ENCODE measurements at regions not wholly inside any gene's neighbourhood (a gene's known extent, or its start where the extent isn't known, plus 50 kb on each side); places are given as distances from the start of the nearest gene placed in this dataset.

- H3K9me3 ChIP-seq (ENCODE audit: control insufficient read depth, low read depth, low read length), result no peaks in the 10 kb centered on the region
- no peaks in the 10 kb centered on the region; the same call in 1 of the 2 replicates for H3K4me1 ChIP-seq (ENCODE audit: insufficient read depth, low read length)
- H4K5ac ChIP-seq (ENCODE audit: insufficient read length, low read depth, low read length), result no peak overlapping the region
- no peak overlapping the region for H2BK20ac ChIP-seq (ENCODE audit: low read depth, low read length, poor library complexity, severe bottlenecking)
- no peak overlapping the region for H3K23ac ChIP-seq (ENCODE audit: insufficient read length, low read depth, low read length)
- no peak overlapping the region for H2BK5ac ChIP-seq (ENCODE audit: insufficient read length, low read length)
- WGBS (ENCODE audit: extremely low coverage, insufficient read length, low lambda C conversion rate), result no CpG with 5 or more reads among the region's 15 CpGs
- no peak overlapping the region for H3K4me3 Mint-ChIP-seq
- TF ChIP-seq CTCF (conservative IDR thresholded peaks at IDR 0.05), result no peak
- H4K8ac ChIP-seq (replicated peaks; ENCODE audit: insufficient read length, low read depth, low read length), result no peak overlapping the region
- H3K79me1 ChIP-seq (ENCODE audit: insufficient read depth, low read depth, low read length, poor library complexity, severe bottlenecking), result no peaks in the 10 kb centered on the region
- no peaks in the 10 kb centered on the region for H3K79me2 ChIP-seq (ENCODE audit: insufficient read depth, low read length)
- no peak overlapping the region for H3K9ac ChIP-seq (ENCODE audit: extremely low read depth, insufficient read length, low read length)
- no peak overlapping the region for H2BK12ac ChIP-seq (ENCODE audit: insufficient read length, low read depth, low read length)
- H3K14ac ChIP-seq (ENCODE audit: insufficient read depth, low read length), result no peak overlapping the region
- H2BK120ac ChIP-seq (ENCODE audit: low read depth, low read length, poor library complexity, severe bottlenecking), result no peak overlapping the region
- H2AFZ ChIP-seq (ENCODE audit: low read length), result no peak overlapping the region
- no peak overlapping the region for H3K27ac Mint-ChIP-seq
- H3K23me2 ChIP-seq (ENCODE audit: insufficient read length, low read depth, low read length, poor library complexity, severe bottlenecking), result no peaks in the 10 kb centered on the region
- peaks cover 16% of the 10 kb centered on the region for H3K27me3 Mint-ChIP-seq (ENCODE audit: low read depth)
- H3K9me3 Mint-ChIP-seq, result no peaks in the 10 kb centered on the region; a peak in 1 of 5 replicates
- H3K36me3 Mint-ChIP-seq (ENCODE audit: insufficient read depth in 1 of 3, low read depth in 3 of 3), result no peaks in the 10 kb centered on the region
- no peak overlapping the region for H3K56ac ChIP-seq (ENCODE audit: insufficient read length, low read depth, low read length)
- peaks cover 0 to 7% of the 10 kb centered on the region in 2 experiments; a peak in 1 of 4 replicates for H3K4me1 Mint-ChIP-seq
- no peak for DNase-seq
- H3K27me3 ChIP-seq (ENCODE audit: insufficient read depth, low read length), result no peaks in the 10 kb centered on the region; the same call in 1 of the 2 replicates
- H4K20me1 ChIP-seq (ENCODE audit: control insufficient read depth, insufficient read depth, insufficient read length), result no peaks in the 10 kb centered on the region
- no peak overlapping the region for H3K27ac ChIP-seq (ENCODE audit: insufficient read length, low read depth, low read length)
- no peak overlapping the region for H2AK5ac ChIP-seq (ENCODE audit: insufficient read length, low read length)
- H4K91ac ChIP-seq (ENCODE audit: insufficient read length, low read depth, low read length), result no peak overlapping the region
- H3K4me2 ChIP-seq (ENCODE audit: insufficient read depth, insufficient read length, low read length), result no peak overlapping the region
- H3K18ac ChIP-seq (ENCODE audit: insufficient read length, low read depth, low read length), result no peak overlapping the region
- H3T11ph ChIP-seq (ENCODE audit: low read length), result no peak overlapping the region
- no peak overlapping the region for H2BK15ac ChIP-seq (ENCODE audit: low read depth, low read length)
- no peak overlapping the region for H3K4ac ChIP-seq (ENCODE audit: low read depth, low read length)
These were observed 67.6 kb upstream of the SLC25A33 start for GRCh38 chr1:9471679-9472078.

Data from H9 (cell line).